ENCODE measurements at regions not wholly inside any gene's neighbourhood (a gene's known extent, or its start where the extent isn't known, plus 50 kb on each side); places are given as distances from the start of the nearest gene placed in this dataset.

GRCh38 chr9:86997156-86997555, 49.9 kb upstream of the GAS1 start:
- H3K36me3 ChIP-seq = no peaks in the 10 kb centered on the region
- intact Hi-C loops (cut with DNase I) = no loop called here
- no peak overlapping the region for H3K4me3 ChIP-seq

GRCh38 chr9:86997951-86998350, 50.6 kb upstream of the GAS1 start:
- H3K27ac ChIP-seq = no peak overlapping the region
- H3K4me3 ChIP-seq = no peak overlapping the region
- intact Hi-C loops (cut with DNase I) = no loop called here
- H3K36me3 ChIP-seq = no peaks in the 10 kb centered on the region
- H3K27me3 ChIP-seq = no peaks in the 10 kb centered on the region
- TF ChIP-seq CTCF (IDR thresholded peaks at IDR 0.05) = no peak
- H3K4me1 ChIP-seq = no peaks in the 10 kb centered on the region
- no peak overlapping the region for H3K9ac ChIP-seq (ENCODE audit: low read depth in 2 of 2, low read length in 2 of 2)
- H3K9me3 ChIP-seq = no peaks in the 10 kb centered on the region
- DNase-seq = no peak

More at GRCh38 chr9:86997156-86997555, 49.9 kb upstream of the GAS1 start:
- no peaks in the 10 kb centered on the region for H3K9me3 ChIP-seq
- no peak for DNase-seq
- no peak for TF ChIP-seq CTCF (IDR thresholded peaks at IDR 0.05)
- no peak overlapping the region for H3K9ac ChIP-seq (ENCODE audit: low read depth in 2 of 2, low read length in 2 of 2)
- H3K4me1 ChIP-seq = no peaks in the 10 kb centered on the region
- H3K27ac ChIP-seq = no peak overlapping the region
- no peaks in the 10 kb centered on the region for H3K27me3 ChIP-seq

GRCh38 chr9:87002517-87002916, 55.2 kb upstream of the GAS1 start:
- no peak overlapping the region for H3K4me3 ChIP-seq
- no peak overlapping the region for H3K9ac ChIP-seq (ENCODE audit: low read depth in 2 of 2, low read length in 2 of 2)
- H3K36me3 ChIP-seq = no peaks in the 10 kb centered on the region
- no peaks in the 10 kb centered on the region for H3K4me1 ChIP-seq
- intact Hi-C loops (cut with DNase I) = no loop called here
- no peaks in the 10 kb centered on the region for H3K27me3 ChIP-seq
- no peak for DNase-seq
- H3K27ac ChIP-seq = no peak overlapping the region
- H3K9me3 ChIP-seq = no peaks in the 10 kb centered on the region
- no peak for TF ChIP-seq CTCF (IDR thresholded peaks at IDR 0.05)

- no peaks in the 10 kb centered on the region for H3K36me3 ChIP-seq
- H3K9me3 ChIP-seq = no peaks in the 10 kb centered on the region
- H3K4me1 ChIP-seq = no peaks in the 10 kb centered on the region
- no peak for DNase-seq
- no peak overlapping the region for H3K9ac ChIP-seq (ENCODE audit: low read depth in 2 of 2, low read length in 2 of 2)
- H3K27ac ChIP-seq = no peak overlapping the region
- no peaks in the 10 kb centered on the region for H3K27me3 ChIP-seq
- intact Hi-C loops (cut with DNase I) = no loop called here
- H3K4me3 ChIP-seq = no peak overlapping the region
- no peak for TF ChIP-seq CTCF (IDR thresholded peaks at IDR 0.05)
These were observed 56.7 kb upstream of the GAS1 start for GRCh38 chr9:87004016-87004415.

- intact Hi-C loops (cut with DNase I) = no loop called here
- no peak for TF ChIP-seq CTCF (IDR thresholded peaks at IDR 0.05)
- Histone ChIP-seq H3K4me1 (no peaks in the 10 kb centered on the region), H3K27me3 (no peaks in the 10 kb centered on the region), H3K27ac (no peak overlapping the region), H3K4me3 (no peak overlapping the region), H3K9ac (ENCODE audit: low read depth in 2 of 2, low read length in 2 of 2) (no peak overlapping the region), H3K9me3 (no peaks in the 10 kb centered on the region), H3K36me3 (no peaks in the 10 kb centered on the region)
- no peak for DNase-seq
These were observed 59.6 kb upstream of the GAS1 start for GRCh38 chr9:87006956-87007355.
